MCF 10A (cell line): ENCODE measurements at regions not wholly inside any gene's neighbourhood (a gene's known extent, or its start where the extent isn't known, plus 50 kb on each side); places are given as distances from the start of the nearest gene placed in this dataset.

Experiments used
- BruUV-seq: library from RNA; stranded (reverse); fragments of 400-500 nt; replicated peaks from 2 replicates; lab custom pipeline; 2021; lab: Mats Ljungman, UMichigan
- CTCF ChIA-PET: fragments of 300-600 bp; sonication (Branson Sonifier 250); formaldehyde crosslinking; extraction: SDS; loops from one replicate; lab custom pipeline; 2021; ENCODE audit warnings: antibody characterized with exemption, inconsistent platforms; lab: Yijun Ruan, JAX
- POLR2A ChIA-PET: fragments of 300-600, 350-650 bp; sonication (Branson Sonifier 250); formaldehyde crosslinking; extraction: SDS; loops from one replicate; lab custom pipeline; 2020; ENCODE audit warnings: antibody characterized with exemption, inconsistent platforms; lab: Yijun Ruan, JAX
- DNase-seq: peaks from one replicate; pipeline ENCODE4 v3.0.0-alpha.2; 2018; ENCODE audit not compliant: unreplicated experiment
- H3K27ac Mint-ChIP-seq: one replicate; pipeline ENCODE4 v1.8.0; 2022; ENCODE audit warnings: mild to moderate bottlenecking, low read depth, mixed read lengths; ENCODE audit not compliant: unreplicated experiment
- H3K27me3 Mint-ChIP-seq: one replicate; pipeline ENCODE4 v1.8.0; 2022; ENCODE audit warnings: mixed read lengths; ENCODE audit not compliant: insufficient read depth, unreplicated experiment
- H3K36me3 Mint-ChIP-seq: one replicate; pipeline ENCODE4 v1.8.0; 2022; ENCODE audit warnings: mild to moderate bottlenecking, moderate library complexity, mixed read lengths; ENCODE audit not compliant: insufficient read depth, unreplicated experiment
- H3K4me1 Mint-ChIP-seq: one replicate; pipeline ENCODE4 v1.8.0; 2022; ENCODE audit warnings: mixed read lengths; ENCODE audit not compliant: insufficient read depth, unreplicated experiment
- H3K4me3 Mint-ChIP-seq: one replicate; pipeline ENCODE4 v1.8.0; 2022; ENCODE audit warnings: mild to moderate bottlenecking, moderate library complexity, mixed read lengths; ENCODE audit not compliant: unreplicated experiment
- H3K9me3 Mint-ChIP-seq: one replicate; pipeline ENCODE4 v1.8.0; 2022; ENCODE audit warnings: mixed read lengths; ENCODE audit not compliant: unreplicated experiment
- CTCF ChIP-seq: fragments of 200-600 bp; IDR thresholded peaks from one replicate; pipeline ENCODE4 v1.8.0; 2022; ENCODE audit warnings: antibody characterized with exemption, mild to moderate bottlenecking; ENCODE audit not compliant: unreplicated experiment
- intact Hi-C: fragments of 100-400 bp; cut with micrococcal nuclease; formaldehyde crosslinking; loops from 2 replicates; pipeline ENCODE4 v1.14.1; 2022

DNA sequence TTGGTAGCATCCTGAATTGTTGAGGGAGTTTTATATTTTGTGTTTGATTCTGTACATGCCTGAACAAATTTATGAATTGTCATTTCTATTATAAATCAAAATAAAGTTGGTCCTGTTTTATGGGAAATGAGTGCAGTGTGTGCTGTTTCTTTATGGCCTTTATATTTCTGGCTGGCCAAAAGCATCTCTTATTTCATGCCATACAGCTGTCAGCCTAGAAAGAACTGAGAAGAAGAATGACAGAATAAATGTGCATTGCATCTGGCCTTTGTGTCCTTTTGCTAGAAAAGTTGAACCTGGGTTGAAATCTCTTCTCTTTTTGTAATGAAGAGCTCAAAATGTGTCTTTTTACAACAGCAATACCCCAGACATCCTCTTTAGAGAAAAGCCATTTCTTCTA lies 474.7 kb upstream of the LRATD1 start:
- ChIA-PET CTCF (no interaction called here), POLR2A (no interaction called here)
- no peaks in the 10 kb centered on the region for H3K36me3 Mint-ChIP-seq
- DNase-seq = no peak
- BruUV-seq = no TSS peak
- intact Hi-C loops = no loop called here
- no peak overlapping the region for H3K4me3 Mint-ChIP-seq
- H3K9me3 Mint-ChIP-seq = no peaks in the 10 kb centered on the region
- no peaks in the 10 kb centered on the region for H3K27me3 Mint-ChIP-seq
- no peak for TF ChIP-seq CTCF
- no peaks in the 10 kb centered on the region for H3K4me1 Mint-ChIP-seq
- no peak overlapping the region for H3K27ac Mint-ChIP-seq

DNA sequence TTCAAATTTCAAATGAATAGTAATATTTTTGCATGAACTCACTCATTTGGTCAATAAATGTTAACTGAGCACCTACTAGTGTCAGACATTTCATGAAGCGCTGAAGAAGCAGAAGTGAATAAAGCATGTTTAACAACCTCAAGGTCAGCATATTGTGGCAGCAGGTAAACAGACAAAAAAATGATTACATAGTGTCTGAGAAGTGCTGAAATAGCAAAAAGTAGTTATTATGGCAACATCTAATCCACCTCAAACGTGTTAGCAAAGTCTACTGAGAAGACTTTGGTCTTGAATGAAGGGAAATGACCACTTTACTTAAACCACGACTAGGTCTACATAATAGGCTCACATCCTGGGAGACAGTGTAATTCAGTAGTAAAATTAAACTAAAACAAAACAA lies 452.2 kb upstream of the LRATD1 start:
- Mint-ChIP-seq H3K9me3 (no peaks in the 10 kb centered on the region), H3K4me3 (no peak overlapping the region), H3K36me3 (no peaks in the 10 kb centered on the region), H3K4me1 (no peaks in the 10 kb centered on the region), H3K27ac (no peak overlapping the region), H3K27me3 (no peaks in the 10 kb centered on the region)
- POLR2A ChIA-PET = no interaction called here
- no peak for DNase-seq
- intact Hi-C loops = no loop called here
- BruUV-seq = no TSS peak
- TF ChIP-seq CTCF = no peak
- CTCF ChIA-PET = no interaction called here

DNA sequence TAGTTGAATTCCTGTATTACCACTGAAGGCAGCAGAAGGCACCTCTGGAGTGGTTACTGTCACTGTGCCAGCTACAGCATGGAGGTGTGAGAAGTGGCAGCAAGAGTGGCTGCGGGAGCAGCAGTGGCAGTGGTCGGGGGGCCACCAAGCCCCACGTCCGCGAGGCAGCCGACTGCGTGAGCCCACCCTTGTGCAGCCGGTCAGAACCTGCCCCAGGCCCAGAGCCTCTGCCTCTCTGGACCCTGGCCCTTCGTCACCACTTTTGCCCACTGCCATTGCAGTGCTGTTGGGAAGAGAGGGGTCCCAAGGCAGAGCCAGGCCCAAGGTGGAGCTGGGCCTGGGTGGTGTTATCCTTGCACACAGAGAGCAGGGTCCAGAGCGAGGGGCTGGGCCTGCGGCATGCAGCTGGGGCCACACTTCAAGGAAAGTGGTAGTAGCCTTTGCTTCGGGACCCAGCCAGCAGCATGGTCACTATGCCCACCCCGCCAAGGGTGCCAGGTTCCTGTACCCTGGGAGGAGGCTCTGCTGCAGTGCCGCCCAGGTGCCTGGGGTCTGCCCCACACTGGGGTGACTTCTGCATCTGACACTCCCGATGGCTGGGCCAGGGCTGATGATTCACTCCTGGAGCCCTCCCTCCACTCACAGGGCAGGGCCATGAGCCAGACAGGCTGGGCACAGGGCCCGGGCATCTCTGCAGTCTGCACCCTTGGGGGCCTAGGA lies 450.1 kb upstream of the LRATD1 start:
- intact Hi-C loops = no loop called here
- ChIA-PET CTCF (no interaction called here), POLR2A (no interaction called here)
- DNase-seq = no peak
- BruUV-seq = no TSS peak
- Mint-ChIP-seq H3K36me3 (no peaks in the 10 kb centered on the region), H3K9me3 (no peaks in the 10 kb centered on the region), H3K4me1 (no peaks in the 10 kb centered on the region), H3K4me3 (no peak overlapping the region), H3K27me3 (no peaks in the 10 kb centered on the region), H3K27ac (no peak overlapping the region)
- TF ChIP-seq CTCF = no peak

- H3K4me3 Mint-ChIP-seq = no peak overlapping the region
- peaks cover 12% of the 10 kb centered on the region for H3K4me1 Mint-ChIP-seq
- H3K36me3 Mint-ChIP-seq = no peaks in the 10 kb centered on the region
- no TSS peak for BruUV-seq
- ChIA-PET POLR2A (no interaction called here), CTCF (no interaction called here)
- no peaks in the 10 kb centered on the region for H3K9me3 Mint-ChIP-seq
- intact Hi-C loops = no loop called here
- no peak for DNase-seq
- H3K27ac Mint-ChIP-seq = no peak overlapping the region
- TF ChIP-seq CTCF = no peak
- H3K27me3 Mint-ChIP-seq = no peaks in the 10 kb centered on the region
These were observed 446.6 kb upstream of the LRATD1 start for GRCh38 chr2:14185906-14186305.
